Calu3 (cell line): ENCODE measurements at regions not wholly inside any gene's neighbourhood (a gene's known extent, or its start where the extent isn't known, plus 50 kb on each side); places are given as distances from the start of the nearest gene placed in this dataset.

Experiments
- BruUV-seq: library from RNA; stranded (reverse); fragments of 400-500 nt; replicated peaks from 2 replicates; lab custom pipeline; 2021; lab: Mats Ljungman, UMichigan
- CTCF ChIA-PET: fragments of 300-600 bp; sonication (Branson Sonifier 250); formaldehyde crosslinking; loops from one replicate; lab custom pipeline; 2022; ENCODE audit warnings: antibody characterized with exemption; lab: Charles Lee
- DNase-seq: peaks from one replicate; pipeline ENCODE4 v3.0.0; 2022
- H3K27ac Mint-ChIP-seq: one replicate; pipeline ENCODE4 v1.8.0; 2022; ENCODE audit warnings: mixed read lengths; ENCODE audit not compliant: unreplicated experiment
- H3K27me3 Mint-ChIP-seq: one replicate; pipeline ENCODE4 v1.8.0; 2022; ENCODE audit warnings: mixed read lengths; ENCODE audit not compliant: unreplicated experiment
- H3K36me3 Mint-ChIP-seq: one replicate; pipeline ENCODE4 v1.8.0; 2022; ENCODE audit warnings: mild to moderate bottlenecking, moderate library complexity, mixed read lengths; ENCODE audit not compliant: insufficient read depth, unreplicated experiment
- H3K4me1 Mint-ChIP-seq: one replicate; pipeline ENCODE4 v1.8.0; 2022; ENCODE audit warnings: mild to moderate bottlenecking, low read depth, mixed read lengths; ENCODE audit not compliant: unreplicated experiment
- H3K4me3 Mint-ChIP-seq: one replicate; pipeline ENCODE4 v1.8.0; 2022; ENCODE audit warnings: mild to moderate bottlenecking, low read depth, moderate library complexity, mixed read lengths; ENCODE audit not compliant: unreplicated experiment
- H3K9me3 Mint-ChIP-seq: one replicate; pipeline ENCODE4 v1.8.0; 2022; ENCODE audit warnings: low read depth, mixed read lengths; ENCODE audit not compliant: unreplicated experiment
- intact Hi-C: fragments of 100-400 bp; cut with micrococcal nuclease; formaldehyde crosslinking; loops from one replicate; pipeline ENCODE4 v1.10.0; 2022; ENCODE audit not compliant: unreplicated experiment
- TF ChIP-seq, protein P1 (sequence below): fragments of 200-600 bp; IDR thresholded peaks from one replicate; pipeline ENCODE4 v1.8.0; 2022; ENCODE audit warnings: antibody characterized with exemption; ENCODE audit not compliant: unreplicated experiment

DNA sequence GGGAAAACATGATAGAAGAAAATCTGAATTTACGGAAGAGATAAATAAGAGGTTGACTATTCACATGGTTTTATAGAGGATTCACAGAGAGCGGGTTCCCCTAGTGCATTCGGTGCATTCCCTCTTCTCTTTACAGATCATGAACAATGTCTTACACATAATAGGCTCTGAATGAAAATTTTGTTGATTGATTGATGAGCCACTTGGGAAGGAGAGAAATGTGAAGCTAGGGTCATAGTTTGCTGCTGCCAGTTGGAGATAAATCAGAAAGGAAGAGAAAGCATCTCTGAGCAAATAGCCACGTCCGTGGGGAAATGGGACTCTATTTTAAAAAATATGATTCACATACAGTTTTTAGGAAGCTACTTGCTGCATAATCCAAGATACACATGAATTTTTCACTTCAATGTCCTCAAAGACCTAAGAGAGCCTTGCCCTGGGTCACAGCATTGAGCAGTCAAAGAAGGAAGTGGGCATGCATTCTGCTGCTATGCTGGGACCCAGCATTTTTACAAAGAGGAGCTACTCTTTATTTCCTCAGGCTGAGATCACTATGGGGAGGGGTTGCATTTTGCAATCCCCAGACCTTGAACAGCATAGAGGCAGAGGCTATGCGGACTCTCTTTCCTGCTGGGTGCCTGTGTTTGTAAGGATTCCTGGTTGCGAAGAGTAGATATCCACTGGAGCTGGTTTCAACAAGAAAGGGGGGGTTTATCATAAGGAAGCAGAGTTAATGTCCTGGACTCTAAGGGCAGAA is 395.3 kb downstream of the TSN start:
- intact Hi-C loops = no loop called here
- H3K27me3 Mint-ChIP-seq = peaks cover 58% of the 10 kb centered on the region
- H3K36me3 Mint-ChIP-seq = no peaks in the 10 kb centered on the region
- H3K27ac Mint-ChIP-seq = no peak overlapping the region
- CTCF ChIA-PET = no interaction called here
- no peak for DNase-seq
- H3K4me1 Mint-ChIP-seq = no peaks in the 10 kb centered on the region
- BruUV-seq = no TSS peak
- no peak overlapping the region for H3K4me3 Mint-ChIP-seq
- TF ChIP-seq, protein P1, sequence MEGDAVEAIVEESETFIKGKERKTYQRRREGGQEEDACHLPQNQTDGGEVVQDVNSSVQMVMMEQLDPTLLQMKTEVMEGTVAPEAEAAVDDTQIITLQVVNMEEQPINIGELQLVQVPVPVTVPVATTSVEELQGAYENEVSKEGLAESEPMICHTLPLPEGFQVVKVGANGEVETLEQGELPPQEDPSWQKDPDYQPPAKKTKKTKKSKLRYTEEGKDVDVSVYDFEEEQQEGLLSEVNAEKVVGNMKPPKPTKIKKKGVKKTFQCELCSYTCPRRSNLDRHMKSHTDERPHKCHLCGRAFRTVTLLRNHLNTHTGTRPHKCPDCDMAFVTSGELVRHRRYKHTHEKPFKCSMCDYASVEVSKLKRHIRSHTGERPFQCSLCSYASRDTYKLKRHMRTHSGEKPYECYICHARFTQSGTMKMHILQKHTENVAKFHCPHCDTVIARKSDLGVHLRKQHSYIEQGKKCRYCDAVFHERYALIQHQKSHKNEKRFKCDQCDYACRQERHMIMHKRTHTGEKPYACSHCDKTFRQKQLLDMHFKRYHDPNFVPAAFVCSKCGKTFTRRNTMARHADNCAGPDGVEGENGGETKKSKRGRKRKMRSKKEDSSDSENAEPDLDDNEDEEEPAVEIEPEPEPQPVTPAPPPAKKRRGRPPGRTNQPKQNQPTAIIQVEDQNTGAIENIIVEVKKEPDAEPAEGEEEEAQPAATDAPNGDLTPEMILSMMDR = no peak
- H3K9me3 Mint-ChIP-seq = no peaks in the 10 kb centered on the region

DNA sequence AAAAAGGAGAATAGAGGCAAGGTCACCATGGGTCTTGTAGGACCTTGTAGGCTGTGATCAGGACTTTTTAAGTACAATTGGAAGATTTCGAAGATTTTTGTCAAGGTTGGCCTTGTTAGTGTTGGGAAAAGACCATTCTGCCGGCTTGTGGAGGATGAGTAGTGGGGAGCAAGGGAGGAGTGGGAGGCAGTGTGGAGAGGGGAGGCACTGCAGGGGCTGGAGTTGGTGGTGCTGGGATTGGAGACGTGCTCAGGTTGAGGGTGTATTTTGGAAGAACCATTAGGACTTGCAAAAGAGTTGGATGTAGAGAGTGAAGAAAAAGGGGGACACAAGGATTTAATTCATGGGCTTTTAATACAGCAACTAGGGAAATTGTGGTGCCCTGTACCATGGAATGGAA is 397.1 kb downstream of the TSN start:
- no peaks in the 10 kb centered on the region for H3K4me1 Mint-ChIP-seq
- H3K27ac Mint-ChIP-seq = no peak overlapping the region
- TF ChIP-seq, protein P1 = no peak
- CTCF ChIA-PET = no interaction called here
- H3K9me3 Mint-ChIP-seq = no peaks in the 10 kb centered on the region
- no peak for DNase-seq
- H3K27me3 Mint-ChIP-seq = peaks cover 77% of the 10 kb centered on the region
- no TSS peak for BruUV-seq
- intact Hi-C loops = no loop called here
- no peaks in the 10 kb centered on the region for H3K36me3 Mint-ChIP-seq
- H3K4me3 Mint-ChIP-seq = no peak overlapping the region

- no peak overlapping the region for H3K4me3 Mint-ChIP-seq
- no peaks in the 10 kb centered on the region for H3K36me3 Mint-ChIP-seq
- H3K9me3 Mint-ChIP-seq = no peaks in the 10 kb centered on the region
- CTCF ChIA-PET = no interaction called here
- TF ChIP-seq, protein P1 = no peak
- no peak for DNase-seq
- H3K4me1 Mint-ChIP-seq = no peaks in the 10 kb centered on the region
- H3K27ac Mint-ChIP-seq = no peak overlapping the region
- BruUV-seq = no TSS peak
- peaks cover 94% of the 10 kb centered on the region for H3K27me3 Mint-ChIP-seq
- intact Hi-C loops = no loop called here
Observed at GRCh38 chr2:122156176-122156890, 400.9 kb downstream of the TSN start.

GRCh38 chr2:122157158-122157557 is 401.7 kb downstream of the TSN start:
- peaks cover 86% of the 10 kb centered on the region for H3K27me3 Mint-ChIP-seq
- no peaks in the 10 kb centered on the region for H3K36me3 Mint-ChIP-seq
- no peaks in the 10 kb centered on the region for H3K4me1 Mint-ChIP-seq
- TF ChIP-seq, protein P1 = no peak
- no peak overlapping the region for H3K27ac Mint-ChIP-seq
- no peak overlapping the region for H3K4me3 Mint-ChIP-seq
- no TSS peak for BruUV-seq
- no peak for DNase-seq
- H3K9me3 Mint-ChIP-seq = no peaks in the 10 kb centered on the region
- intact Hi-C loops = no loop called here
- CTCF ChIA-PET = no interaction called here
